Muscle of back (tissue), 3 donors: ENCODE measurements at regions not wholly inside any gene's neighbourhood (a gene's known extent, or its start where the extent isn't known, plus 50 kb on each side); places are given as distances from the start of the nearest gene placed in this dataset.
A peak's percentile ranks its signal among the peaks of the same experiment; 100 is the strongest.
"Not testable (repeated sequence)": the region's sequence is repeated elsewhere in the genome, so short reads cannot be mapped to it uniquely, and the experiment has no call there.

Experiments
- DNase-seq, 3 donors: peaks; one replicate each; pipeline versions ENCODE4 v3.0.0 to v3.0.0-alpha.2; 2013

DNA sequence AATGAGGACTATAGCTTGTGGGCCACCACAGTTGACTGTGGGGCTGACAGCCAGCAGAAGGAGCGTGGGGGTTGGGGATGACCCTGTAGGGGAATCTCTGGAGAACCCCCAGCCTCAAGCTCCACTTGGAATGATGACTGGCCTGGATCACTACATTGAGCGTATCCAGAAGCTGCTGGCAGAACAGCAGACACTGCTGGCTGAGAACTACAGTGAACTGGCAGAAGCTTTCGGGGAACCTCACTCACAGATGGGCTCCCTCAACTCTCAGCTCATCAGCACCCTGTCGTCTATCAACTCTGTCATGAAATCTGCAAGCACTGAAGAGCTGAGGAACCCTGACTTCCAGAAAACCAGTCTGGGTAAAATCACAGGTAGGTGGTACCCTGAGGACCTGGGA, 128.4 kb upstream of the DMRT1 start:
- no peak for DNase-seq

DNA sequence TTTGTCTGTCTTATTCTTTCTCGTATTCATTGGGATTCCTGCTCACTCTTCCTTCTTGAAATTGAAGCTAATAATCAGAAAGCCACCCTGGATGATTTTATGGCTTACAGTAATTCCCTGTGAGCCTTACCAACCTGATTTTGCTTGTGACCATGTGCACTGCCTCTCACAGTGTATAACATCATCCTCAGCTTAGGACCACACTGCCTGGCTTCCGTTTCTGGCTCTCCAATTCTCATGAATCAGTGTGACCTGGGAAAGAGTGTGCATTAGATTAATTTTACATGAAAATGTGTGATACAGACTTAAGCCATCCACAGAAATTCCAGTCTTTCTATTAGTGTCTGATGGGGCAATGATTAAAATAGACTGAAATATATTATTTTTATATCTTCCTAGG, 126.8 kb upstream of the DMRT1 start:
- DNase-seq: no peak

DNA sequence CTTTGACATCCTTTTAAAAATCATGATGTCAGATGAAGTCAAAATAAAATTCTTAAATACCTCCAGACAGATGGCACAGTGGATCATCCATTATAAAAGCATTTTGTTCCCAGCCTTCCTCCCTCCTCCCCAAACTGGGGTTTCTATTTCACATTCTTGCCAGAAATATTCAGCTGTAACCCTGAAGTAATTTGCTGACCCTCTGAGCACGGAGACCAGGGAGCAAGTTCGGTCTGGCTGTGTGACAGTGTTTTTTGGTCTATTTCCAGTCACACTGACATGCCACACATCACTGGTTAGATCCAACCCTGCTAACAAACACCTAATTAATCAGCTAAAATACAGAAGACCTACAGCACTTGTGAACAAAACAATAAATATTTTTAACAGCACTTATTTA, 126.2 kb upstream of the DMRT1 start:
- no peak for DNase-seq

- no peak for DNase-seq
These were observed 125.6 kb upstream of the DMRT1 start for GRCh38 chr9:715743-716400.

DNA sequence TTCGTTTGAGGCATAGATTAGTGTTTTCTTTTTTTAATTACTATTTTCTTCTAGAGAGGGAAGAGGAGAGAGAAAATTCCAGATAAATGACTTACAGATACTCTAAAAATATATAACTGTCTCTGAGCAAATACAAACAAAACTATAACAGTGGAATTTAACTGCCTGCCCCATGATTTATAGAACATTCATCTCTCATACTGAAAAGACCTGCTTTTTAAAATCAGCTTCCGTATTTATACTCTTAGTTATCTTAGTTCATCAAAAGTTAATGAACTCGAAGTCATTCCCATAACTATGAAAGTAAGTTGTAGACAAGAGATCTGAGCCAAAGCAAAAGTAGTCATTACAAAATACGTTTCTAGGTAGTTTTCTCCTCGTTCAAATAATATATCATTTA, 123.8 kb upstream of the DMRT1 start:
- no peak for DNase-seq

GRCh38 chr9:720239-720881, 121.1 kb upstream of the DMRT1 start:
- no peak for DNase-seq

DNA sequence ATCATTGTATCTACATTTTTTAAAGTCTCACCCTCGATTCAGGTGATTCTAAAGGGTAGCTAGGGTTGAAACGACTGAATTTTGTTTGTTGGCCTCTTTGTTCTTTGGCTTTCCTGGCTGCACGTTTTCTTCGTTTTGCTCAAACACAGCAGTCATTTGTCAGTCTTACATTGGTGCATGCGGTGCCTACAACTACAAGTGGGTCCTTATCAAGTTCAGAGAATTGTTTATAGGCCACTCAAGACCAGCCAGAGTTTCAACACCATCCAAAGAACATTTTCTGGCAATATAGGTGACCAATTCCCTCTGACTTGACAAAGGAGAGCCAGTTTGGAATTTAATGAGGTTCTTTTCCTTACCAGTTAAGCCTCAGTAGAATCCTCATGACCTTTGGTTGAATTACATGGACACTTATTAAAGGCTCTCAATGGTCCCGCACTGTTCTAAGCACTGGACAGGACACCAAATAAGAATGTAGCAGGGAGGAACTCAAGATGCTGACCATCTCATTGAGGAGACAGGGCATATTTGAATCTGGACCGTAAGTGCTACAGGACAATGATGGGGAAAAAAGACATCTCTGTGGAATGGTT, 119.0 kb upstream of the DMRT1 start:
- no peak for DNase-seq

GRCh38 chr9:724461-724860, 117.0 kb upstream of the DMRT1 start:
- not testable (repeated sequence) for DNase-seq

GRCh38 chr9:726005-726404, 115.5 kb upstream of the DMRT1 start:
- DNase-seq: no peak

DNA sequence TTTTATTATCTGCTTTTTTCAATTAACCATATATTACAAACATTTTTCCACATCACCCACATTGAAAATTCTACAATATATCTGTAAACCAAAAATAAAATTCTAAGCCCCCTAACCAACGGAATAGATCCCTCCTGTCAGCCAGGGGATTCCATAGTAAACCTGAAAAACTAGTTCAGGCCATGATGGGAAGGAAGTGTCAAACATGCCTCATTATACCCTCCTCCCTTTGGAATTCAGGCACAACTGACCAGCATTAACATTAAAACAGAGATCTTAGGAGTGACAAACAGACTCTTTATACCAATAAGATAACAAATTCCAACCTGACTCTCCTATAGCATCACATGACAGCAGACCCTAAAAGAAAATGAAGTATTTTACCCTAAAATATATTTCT, 113.7 kb upstream of the DMRT1 start:
- no peak for DNase-seq

- no peak for DNase-seq
These were observed 113.0 kb upstream of the DMRT1 start for GRCh38 chr9:728535-728934.

GRCh38 chr9:731474-731873, 110.0 kb upstream of the DMRT1 start:
- DNase-seq: no peak

DNA sequence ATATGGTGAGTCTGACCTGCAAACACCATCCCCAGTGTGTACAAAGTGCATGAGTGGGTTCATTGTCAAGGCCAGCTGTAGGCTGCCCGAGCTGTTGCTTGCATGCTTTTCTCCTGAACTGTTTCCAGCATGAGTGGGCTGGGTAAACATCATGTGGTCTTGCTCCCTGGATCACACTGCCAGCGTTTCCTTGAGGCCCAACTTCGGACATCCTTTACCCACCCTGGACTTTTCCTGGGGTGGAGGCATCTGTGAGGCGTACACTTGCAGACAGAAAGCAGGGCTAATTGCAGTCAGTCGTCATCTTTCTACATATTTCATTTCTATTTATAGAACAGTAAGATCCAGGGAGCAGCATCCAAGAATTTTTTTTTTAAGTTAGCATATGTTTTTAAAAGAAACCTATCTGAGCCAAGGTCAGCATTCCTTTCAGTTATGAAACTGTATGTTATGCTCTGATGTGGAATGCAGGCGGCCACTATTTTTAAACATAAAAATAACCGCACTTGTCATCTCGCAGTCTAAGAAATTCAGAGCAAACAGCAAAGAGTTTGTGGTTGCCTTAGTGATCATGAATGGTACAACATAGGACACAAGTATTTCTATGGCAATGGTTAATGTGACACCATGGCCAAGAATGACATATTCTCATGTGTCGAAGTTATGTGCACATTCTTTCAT, 106.5 kb upstream of the DMRT1 start:
- DNase-seq: peak; percentile 82 to 96 (median 91)

- DNase-seq: no peak
These were observed 103.9 kb upstream of the DMRT1 start for GRCh38 chr9:737400-738120.

DNA sequence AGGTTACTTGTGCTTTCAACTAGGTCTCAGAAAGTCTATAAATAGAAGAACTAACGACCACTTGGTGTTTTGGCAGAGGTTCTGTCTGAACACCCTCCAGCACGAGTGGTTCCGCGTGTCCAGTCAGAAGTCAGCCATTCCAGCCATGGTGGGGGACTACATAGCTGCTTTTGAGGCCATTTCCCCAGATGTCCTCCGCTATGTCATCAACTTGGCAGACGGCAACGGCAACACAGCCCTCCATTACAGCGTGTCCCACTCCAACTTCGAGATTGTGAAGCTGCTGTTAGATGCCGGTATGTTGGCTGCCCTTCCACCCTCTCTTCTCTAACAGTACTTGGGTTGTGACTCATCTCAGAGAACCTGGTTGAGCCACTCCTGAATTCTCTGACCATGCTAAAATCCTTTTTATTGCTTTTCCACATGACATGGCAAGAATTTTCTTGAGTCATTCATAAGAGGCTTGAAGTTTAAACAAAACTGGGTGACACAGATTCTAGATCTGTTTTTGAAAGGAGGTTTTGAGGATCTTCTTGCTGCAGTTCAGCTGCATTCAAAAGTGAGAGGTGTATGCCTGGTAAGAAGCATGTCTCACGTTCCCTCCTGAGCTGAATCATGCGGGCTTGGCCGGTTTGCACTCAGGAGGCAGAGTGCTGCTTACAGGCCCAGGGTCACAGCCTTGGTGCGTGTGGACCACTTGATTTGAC, 103.1 kb upstream of the DMRT1 start:
- peak; percentile 48 to 86 (median 57) for DNase-seq

GRCh38 chr9:739362-739761, 102.1 kb upstream of the DMRT1 start:
- DNase-seq: no peak

DNA sequence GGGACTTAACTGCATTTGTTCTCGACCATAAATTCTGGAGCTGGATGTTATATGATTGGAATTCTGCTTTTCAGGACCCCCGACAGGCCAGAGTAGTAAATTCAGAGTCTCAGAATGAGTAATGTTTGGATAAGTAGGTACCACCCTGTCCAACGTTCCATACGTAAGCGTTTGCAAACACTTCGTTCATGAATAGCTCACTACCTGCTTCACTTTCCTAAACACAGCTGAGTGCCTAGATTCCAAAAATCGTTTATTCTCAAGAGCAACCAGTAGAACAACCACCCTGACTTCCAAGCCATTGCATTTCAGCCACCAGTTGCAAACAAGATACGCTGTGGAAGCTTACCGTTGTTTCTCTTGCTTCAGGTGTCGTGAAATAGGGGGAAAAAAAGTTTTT, 101.3 kb upstream of the DMRT1 start:
- DNase-seq: no peak

- no peak for DNase-seq
These were observed 99.4 kb upstream of the DMRT1 start for GRCh38 chr9:742104-742503.

DNA sequence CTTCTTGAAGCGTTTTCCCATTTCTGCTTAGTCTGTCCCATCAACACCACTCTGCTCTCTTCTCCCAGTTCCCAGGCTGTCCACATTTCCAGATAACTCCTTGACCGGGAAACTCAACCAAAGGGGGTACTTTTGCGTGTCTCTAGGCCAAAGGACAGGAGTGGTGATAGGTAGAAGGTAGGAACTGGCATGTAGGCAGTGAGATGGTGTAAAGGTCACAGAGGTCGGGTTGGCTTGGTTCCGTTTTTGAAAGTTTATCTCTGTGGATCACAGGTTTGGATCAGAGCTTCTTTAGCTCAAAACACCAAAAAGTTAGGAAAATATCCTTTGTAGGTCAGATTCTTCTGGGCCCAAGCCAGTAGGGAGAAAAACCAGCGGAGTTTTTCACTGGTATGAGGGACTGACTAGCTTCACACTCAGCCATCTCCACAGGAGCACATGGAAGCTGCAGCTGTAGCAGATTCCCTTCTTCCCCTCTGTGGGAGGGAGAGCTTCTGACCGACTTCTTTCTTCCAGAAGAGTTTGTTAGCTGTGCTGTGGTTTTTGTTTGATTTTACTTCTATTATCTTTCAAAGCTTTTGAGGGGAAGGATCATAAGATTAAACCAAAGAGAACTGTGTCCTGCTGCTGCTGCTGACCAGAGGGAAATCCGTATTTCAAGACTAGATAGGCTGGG, 98.4 kb upstream of the DMRT1 start:
- DNase-seq: no peak

DNA sequence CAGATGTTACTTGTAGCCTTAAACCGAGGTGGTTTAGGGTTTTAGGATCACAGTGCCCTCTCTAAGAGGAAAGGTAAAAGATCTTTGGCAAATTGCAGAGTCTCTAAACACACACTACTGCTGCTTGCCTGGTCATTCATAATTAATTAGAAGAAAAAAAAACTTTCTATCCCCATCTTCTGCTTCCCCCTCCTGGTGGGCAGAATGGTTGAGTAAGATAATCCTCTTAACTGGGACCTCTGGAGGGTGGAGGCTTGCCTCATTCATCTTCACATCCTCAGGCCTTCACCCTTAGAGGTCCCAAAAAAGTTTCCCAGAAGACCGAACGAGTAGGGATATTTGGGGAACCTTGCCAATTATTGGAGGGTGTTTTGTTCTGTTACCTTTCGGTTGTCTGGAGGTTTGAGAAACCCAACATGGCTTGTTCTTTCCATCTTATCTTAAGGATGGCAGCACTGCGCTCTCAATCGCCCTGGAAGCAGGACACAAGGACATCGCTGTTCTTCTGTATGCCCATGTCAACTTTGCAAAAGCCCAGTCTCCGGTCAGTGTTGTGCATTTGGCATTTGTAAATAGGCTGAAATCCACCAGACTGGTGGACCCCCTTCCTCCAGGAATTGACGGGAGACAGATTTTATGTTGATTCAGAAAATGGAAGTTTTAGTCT, 97.3 kb upstream of the DMRT1 start:
- no peak for DNase-seq
